BE2C (cell line): ENCODE measurements at regions not wholly inside any gene's neighbourhood (a gene's known extent, or its start where the extent isn't known, plus 50 kb on each side); places are given as distances from the start of the nearest gene placed in this dataset.
"Not testable (repeated sequence)": the region's sequence is repeated elsewhere in the genome, so short reads cannot be mapped to it uniquely, and the experiment has no call there.

ENCODE experiments used
- DNase-seq: peaks from one replicate; pipeline ENCODE4 v3.0.0-alpha.2; 2020
- H3K27me3 ChIP-seq: fragments of 250-450 bp; sonication (Bioruptor Pico); 2 replicates; pipeline ENCODE4 v1.5.1; 2020; ENCODE audit warnings: mild to moderate bottlenecking
- H3K36me3 ChIP-seq: fragments of 250-450 bp; sonication (Bioruptor Pico); 2 replicates; pipeline ENCODE4 v1.5.1; 2020; ENCODE audit warnings: mild to moderate bottlenecking
- H3K4me1 ChIP-seq: fragments of 250-450 bp; sonication (Bioruptor Pico); 2 replicates; pipeline ENCODE4 v1.5.1; 2020
- H3K4me3 ChIP-seq: 2 replicates; pipeline ENCODE4 v1.5.1; 2011; ENCODE audit warnings: low read depth, low read length
- H3K9me3 ChIP-seq: fragments of 250-450 bp; sonication (Bioruptor Pico); 2 replicates; pipeline ENCODE4 v1.5.1; 2020
- CTCF ChIP-seq: IDR thresholded peaks from 2 replicates; pipeline ENCODE4 v1.5.1; 2012; ENCODE audit warnings: mild to moderate bottlenecking, low read depth, low read length

- no peak for TF ChIP-seq CTCF
- Histone ChIP-seq H3K9me3 (no peaks in the 10 kb centered on the region), H3K27me3 (no peaks in the 10 kb centered on the region), H3K36me3 (no peaks in the 10 kb centered on the region), H3K4me1 (no peaks in the 10 kb centered on the region), H3K4me3 (no peak overlapping the region)
- no peak for DNase-seq
Observed at GRCh38 chr5:117733051-117733450, 1158.4 kb upstream of the SEMA6A start.

- Histone ChIP-seq H3K4me3 (no peak overlapping the region), H3K4me1 (no peaks in the 10 kb centered on the region), H3K9me3 (no peaks in the 10 kb centered on the region), H3K27me3 (no peaks in the 10 kb centered on the region), H3K36me3 (no peaks in the 10 kb centered on the region)
- TF ChIP-seq CTCF, result no peak
- DNase-seq, result no peak
Observed at GRCh38 chr5:117732264-117732663, 1157.6 kb upstream of the SEMA6A start.

GRCh38 chr5:117731446-117731845, 1156.8 kb upstream of the SEMA6A start:
- no peaks in the 10 kb centered on the region for H3K4me1 ChIP-seq
- DNase-seq, result no peak
- H3K36me3 ChIP-seq, result no peaks in the 10 kb centered on the region
- no peak overlapping the region for H3K4me3 ChIP-seq
- H3K27me3 ChIP-seq, result no peaks in the 10 kb centered on the region
- TF ChIP-seq CTCF, result no peak
- no peaks in the 10 kb centered on the region for H3K9me3 ChIP-seq

GRCh38 chr5:117720784-117721183, 1146.2 kb upstream of the SEMA6A start:
- H3K36me3 ChIP-seq, result not testable (repeated sequence)

GRCh38 chr5:117719413-117719812, 1144.8 kb upstream of the SEMA6A start:
- no peaks in the 10 kb centered on the region for H3K9me3 ChIP-seq
- TF ChIP-seq CTCF, result no peak
- no peaks in the 10 kb centered on the region for H3K36me3 ChIP-seq
- DNase-seq, result no peak
- no peaks in the 10 kb centered on the region for H3K27me3 ChIP-seq
- H3K4me3 ChIP-seq, result no peak overlapping the region
- H3K4me1 ChIP-seq, result no peaks in the 10 kb centered on the region

More at GRCh38 chr5:117720784-117721183, 1146.2 kb upstream of the SEMA6A start:
- not testable (repeated sequence) for H3K4me3 ChIP-seq, H3K27me3 ChIP-seq, H3K4me1 ChIP-seq, DNase-seq, H3K9me3 ChIP-seq

- Histone ChIP-seq H3K36me3 (no peaks in the 10 kb centered on the region), H3K27me3 (no peaks in the 10 kb centered on the region), H3K4me3 (no peak overlapping the region), H3K4me1 (no peaks in the 10 kb centered on the region), H3K9me3 (no peaks in the 10 kb centered on the region; the same call in 1 of the 2 replicates)
- DNase-seq, result no peak
- no peak for TF ChIP-seq CTCF
Observed at GRCh38 chr5:117713585-117714198, 1139.1 kb upstream of the SEMA6A start.

GRCh38 chr5:117701062-117701461, 1126.4 kb upstream of the SEMA6A start:
- Histone ChIP-seq H3K9me3 (no peaks in the 10 kb centered on the region), H3K27me3 (no peaks in the 10 kb centered on the region), H3K4me1 (no peaks in the 10 kb centered on the region), H3K4me3 (no peak overlapping the region), H3K36me3 (no peaks in the 10 kb centered on the region)
- no peak for TF ChIP-seq CTCF
- DNase-seq, result no peak
